ENCODE measurements at regions not wholly inside any gene's neighbourhood (a gene's known extent, or its start where the extent isn't known, plus 50 kb on each side); places are given as distances from the start of the nearest gene placed in this dataset.

DNA sequence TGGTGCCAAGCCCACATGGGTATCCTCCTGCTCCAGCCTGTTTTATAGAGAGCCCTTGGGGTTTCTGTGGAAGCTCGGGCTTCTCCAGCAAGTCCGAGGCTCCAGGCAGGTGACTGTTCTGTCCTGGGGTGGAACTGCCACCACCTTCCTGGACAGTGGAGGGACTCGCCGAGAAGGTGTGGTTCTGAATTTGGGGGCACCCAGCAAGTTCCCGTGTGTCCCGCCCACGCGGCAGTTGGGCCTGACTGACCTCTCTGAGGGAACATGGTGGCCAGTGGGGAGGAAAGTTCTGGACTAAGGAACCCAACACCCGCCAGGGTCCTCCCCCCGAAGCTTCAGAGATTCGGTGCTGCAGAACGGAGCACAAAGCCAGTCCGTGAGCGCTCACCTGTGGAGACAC lies 158.1 kb upstream of the C1orf174 start:
- Mint-ChIP-seq H3K4me1 (ENCODE audit: insufficient read depth, unreplicated experiment) (no peaks in the 10 kb centered on the region), H3K9me3 (ENCODE audit: unreplicated experiment) (peaks cover 13% of the 10 kb centered on the region), H3K4me3 (ENCODE audit: unreplicated experiment) (no peak overlapping the region), H3K27ac (ENCODE audit: low read depth, unreplicated experiment) (no peak overlapping the region), H3K27me3 (ENCODE audit: insufficient read depth, unreplicated experiment) (no peaks in the 10 kb centered on the region), H3K36me3 (ENCODE audit: insufficient read depth, unreplicated experiment) (no peaks in the 10 kb centered on the region)
- BruUV-seq (replicated peaks), result no TSS peak
- intact Hi-C loops (cut with micrococcal nuclease), result no loop called here
- no peak for DNase-seq (ENCODE audit: unreplicated experiment)
- no peak for TF ChIP-seq CTCF (IDR thresholded peaks at IDR 0.05; ENCODE audit: unreplicated experiment)
- CTCF ChIA-PET, result interaction anchor here (0.7 kb wide), 1 partner anchor 332 kb away, joined by 3 read pairs; no protein-coding TSS in a partner anchor
- POLR2A ChIA-PET, result no interaction called here

DNA sequence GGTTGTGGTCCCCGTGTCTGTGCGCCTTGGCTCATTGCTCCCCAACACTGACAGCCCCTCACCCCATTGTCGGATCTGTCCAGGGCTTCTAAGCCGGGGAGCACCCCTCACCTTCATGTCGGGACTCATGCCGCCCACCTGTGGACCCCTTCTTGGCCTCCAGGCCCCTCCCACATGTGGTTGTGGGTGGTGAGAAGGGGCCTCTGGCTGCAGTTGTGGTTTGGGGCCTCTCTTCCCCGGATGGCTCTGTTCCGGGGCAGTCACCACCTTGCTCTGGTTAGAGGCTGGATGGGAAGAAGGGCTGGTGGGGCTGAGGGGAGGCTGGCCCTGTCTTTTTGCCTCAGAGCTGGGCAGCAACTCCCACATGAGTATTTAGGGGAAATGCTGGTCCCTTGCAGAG lies 158.6 kb upstream of the C1orf174 start:
- POLR2A ChIA-PET, result no interaction called here
- TF ChIP-seq CTCF (IDR thresholded peaks at IDR 0.05; ENCODE audit: unreplicated experiment), result no peak
- no TSS peak for BruUV-seq (replicated peaks)
- no peak overlapping the region for H3K4me3 Mint-ChIP-seq (ENCODE audit: unreplicated experiment)
- intact Hi-C loops (cut with micrococcal nuclease), result no loop called here
- DNase-seq (ENCODE audit: unreplicated experiment), result no peak
- no peaks in the 10 kb centered on the region for H3K36me3 Mint-ChIP-seq (ENCODE audit: insufficient read depth, unreplicated experiment)
- peaks cover 11% of the 10 kb centered on the region for H3K9me3 Mint-ChIP-seq (ENCODE audit: unreplicated experiment)
- H3K27me3 Mint-ChIP-seq (ENCODE audit: insufficient read depth, unreplicated experiment), result no peaks in the 10 kb centered on the region
- no peak overlapping the region for H3K27ac Mint-ChIP-seq (ENCODE audit: low read depth, unreplicated experiment)
- CTCF ChIA-PET, result interaction anchor here (0.7 kb wide), 1 partner anchor 331 kb away, joined by 3 read pairs; no protein-coding TSS in a partner anchor
- H3K4me1 Mint-ChIP-seq (ENCODE audit: insufficient read depth, unreplicated experiment), result no peaks in the 10 kb centered on the region

GRCh38 chr1:4059270-4059669 lies 159.2 kb upstream of the C1orf174 start:
- Mint-ChIP-seq H3K4me3 (ENCODE audit: unreplicated experiment) (no peak overlapping the region), H3K27me3 (ENCODE audit: insufficient read depth, unreplicated experiment) (no peaks in the 10 kb centered on the region), H3K9me3 (ENCODE audit: unreplicated experiment) (peaks cover 10% of the 10 kb centered on the region), H3K27ac (ENCODE audit: low read depth, unreplicated experiment) (no peak overlapping the region), H3K36me3 (ENCODE audit: insufficient read depth, unreplicated experiment) (no peaks in the 10 kb centered on the region), H3K4me1 (ENCODE audit: insufficient read depth, unreplicated experiment) (no peaks in the 10 kb centered on the region)
- CTCF ChIA-PET, result no interaction called here
- intact Hi-C loops (cut with micrococcal nuclease), result no loop called here
- TF ChIP-seq CTCF (IDR thresholded peaks at IDR 0.05; ENCODE audit: unreplicated experiment), result no peak
- POLR2A ChIA-PET, result no interaction called here
- no TSS peak for BruUV-seq (replicated peaks)
- DNase-seq (ENCODE audit: unreplicated experiment), result no peak

GRCh38 chr1:4060850-4061249 lies 160.8 kb upstream of the C1orf174 start:
- CTCF ChIA-PET, result no interaction called here
- no peaks in the 10 kb centered on the region for H3K36me3 Mint-ChIP-seq (ENCODE audit: insufficient read depth, unreplicated experiment)
- BruUV-seq (replicated peaks), result no TSS peak
- DNase-seq (ENCODE audit: unreplicated experiment), result no peak
- H3K4me1 Mint-ChIP-seq (ENCODE audit: insufficient read depth, unreplicated experiment), result no peaks in the 10 kb centered on the region
- POLR2A ChIA-PET, result no interaction called here
- no peaks in the 10 kb centered on the region for H3K27me3 Mint-ChIP-seq (ENCODE audit: insufficient read depth, unreplicated experiment)
- intact Hi-C loops (cut with micrococcal nuclease), result no loop called here
- H3K9me3 Mint-ChIP-seq (ENCODE audit: unreplicated experiment), result no peaks in the 10 kb centered on the region
- no peak for TF ChIP-seq CTCF (IDR thresholded peaks at IDR 0.05; ENCODE audit: unreplicated experiment)
- H3K27ac Mint-ChIP-seq (ENCODE audit: low read depth, unreplicated experiment), result no peak overlapping the region
- no peak overlapping the region for H3K4me3 Mint-ChIP-seq (ENCODE audit: unreplicated experiment)

Measured in MCF 10A (cell line).